ENCODE measurements at regions not wholly inside any gene's neighbourhood (a gene's known extent, or its start where the extent isn't known, plus 50 kb on each side); places are given as distances from the start of the nearest gene placed in this dataset.

DNA sequence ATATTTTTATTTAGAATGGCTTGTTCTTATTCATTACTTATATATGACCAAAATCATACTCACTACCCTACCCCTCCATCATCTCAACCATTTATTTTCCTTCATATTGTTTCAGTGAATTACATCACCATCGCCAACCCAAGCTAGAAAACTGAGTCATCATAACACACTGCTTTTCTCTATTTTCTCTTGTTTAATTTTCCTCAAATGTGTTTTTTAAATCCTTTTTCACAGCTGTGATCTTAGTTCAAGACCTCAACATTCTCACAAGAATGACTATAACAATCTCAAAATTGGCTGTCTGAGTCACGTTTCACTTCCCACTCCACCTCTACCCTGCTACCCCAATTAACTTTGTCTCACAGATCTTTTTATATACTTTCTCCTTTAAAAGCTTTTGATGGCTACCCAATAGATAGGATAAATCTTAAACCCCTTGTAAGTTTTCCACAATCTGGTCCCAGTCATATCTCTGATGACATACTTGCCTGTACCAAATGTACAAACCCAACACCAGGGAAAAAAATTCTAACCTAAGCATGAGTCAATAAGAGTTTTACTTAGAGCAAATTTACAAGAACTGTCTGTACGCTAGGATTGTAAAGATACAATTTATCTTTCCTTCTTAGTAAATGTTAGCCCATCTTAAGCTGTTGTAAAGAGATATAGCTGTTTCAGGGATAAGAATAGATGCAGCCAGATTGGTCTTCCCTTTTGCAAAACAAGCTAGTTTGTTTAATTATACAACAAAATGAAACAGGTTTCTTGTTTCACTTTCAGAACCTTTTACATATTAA, 635.1 kb upstream of the SLC39A10 start:
- no peak for DNase-seq (ENCODE audit: extremely low read depth, low read depth)

DNA sequence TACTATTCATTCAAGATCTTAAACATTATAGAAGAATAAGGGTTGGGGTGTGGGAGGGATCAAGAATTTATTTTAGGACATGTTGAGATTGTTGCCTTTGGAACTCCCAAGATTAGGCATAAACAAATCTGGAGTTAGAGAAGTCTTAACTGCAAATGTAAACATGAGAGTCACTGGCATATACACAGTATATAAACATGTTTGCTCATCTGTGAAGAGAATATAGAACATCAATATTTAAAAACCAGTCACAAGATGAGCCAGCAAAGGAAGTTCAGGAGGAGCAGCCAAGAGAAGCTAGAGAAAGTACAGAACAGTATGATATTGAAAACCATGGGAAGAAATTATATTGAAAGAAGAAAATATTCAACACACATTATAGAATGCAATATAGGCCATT, 638.6 kb upstream of the SLC39A10 start:
- no peak for DNase-seq (ENCODE audit: extremely low read depth, low read depth)

DNA sequence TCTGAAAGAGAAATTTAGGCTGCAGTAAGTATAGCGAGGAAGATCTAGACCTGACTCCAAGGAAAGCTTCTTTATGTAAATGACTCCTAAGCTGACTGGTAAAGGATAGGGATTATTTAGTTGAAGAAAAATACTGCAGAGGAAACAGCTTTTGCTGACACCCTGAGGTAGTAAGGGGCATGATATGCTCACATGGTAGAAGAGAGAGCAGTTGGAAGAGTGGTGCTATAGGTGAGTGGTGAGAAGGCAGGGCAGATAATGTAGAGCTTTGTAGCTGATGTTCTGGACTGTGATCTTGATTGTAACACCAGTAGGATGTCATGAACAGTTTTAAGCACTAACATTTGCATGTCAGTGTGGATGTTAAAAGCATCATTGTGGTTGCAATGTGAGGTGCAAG, 639.1 kb upstream of the SLC39A10 start:
- DNase-seq (ENCODE audit: extremely low read depth, low read depth) = no peak

DNA sequence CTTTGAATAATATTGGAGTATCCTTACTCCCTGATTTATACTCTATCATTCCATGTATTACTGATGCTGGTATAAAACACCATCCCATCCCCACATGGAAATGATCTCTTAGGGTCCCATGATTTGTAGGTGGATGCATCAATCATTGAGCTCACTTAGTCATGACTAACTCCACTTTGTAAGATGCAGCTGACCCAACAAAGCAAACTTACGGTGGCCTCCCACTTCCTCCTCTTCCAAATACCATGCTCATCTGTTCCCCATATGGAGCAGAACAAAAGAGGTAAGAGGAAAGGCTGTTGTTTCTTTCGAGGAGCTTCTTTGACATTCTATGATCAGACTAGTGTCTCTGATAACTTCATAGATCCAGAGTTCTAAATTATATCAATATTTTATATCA, 640.2 kb upstream of the SLC39A10 start:
- no peak for DNase-seq (ENCODE audit: extremely low read depth, low read depth)

DNA sequence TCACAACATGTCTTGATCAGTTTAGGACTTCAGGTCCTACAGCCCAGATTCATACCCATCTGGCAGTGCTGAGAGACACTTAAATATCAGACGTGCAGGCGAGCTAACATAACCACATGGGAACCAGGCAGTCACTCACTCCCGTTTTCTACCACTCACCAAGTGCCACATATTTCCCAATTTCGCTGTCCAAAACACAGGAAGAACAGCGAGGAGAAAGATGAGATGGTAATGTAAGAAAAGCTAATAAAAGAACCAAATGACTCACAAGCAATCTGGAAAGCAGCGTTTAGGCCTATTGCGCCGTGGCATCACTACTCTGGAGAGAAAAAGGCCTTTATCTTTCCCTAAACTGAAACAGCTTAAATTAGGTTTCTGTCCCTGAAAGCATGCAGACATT, 647.8 kb upstream of the SLC39A10 start:
- DNase-seq (ENCODE audit: extremely low read depth, low read depth) = peak; percentile 14

DNA sequence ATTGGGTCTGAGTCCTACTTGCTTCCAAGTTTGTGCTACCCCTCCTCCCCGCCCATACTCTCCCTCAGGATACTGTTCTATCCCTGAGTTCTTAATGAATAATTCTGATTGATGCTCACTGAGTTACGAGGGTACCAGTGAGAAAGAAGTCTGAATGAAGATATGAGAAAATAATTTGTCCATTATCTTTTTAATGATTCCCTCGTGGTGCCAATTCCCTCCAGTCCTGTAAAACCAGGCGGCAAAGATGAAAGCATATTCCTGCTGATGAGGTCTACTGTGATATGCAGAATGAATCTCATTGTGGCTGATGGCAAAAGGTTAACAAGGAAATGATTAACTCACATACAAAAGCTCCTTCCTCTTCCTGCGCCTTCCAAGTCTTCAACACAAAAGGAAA, 650.2 kb upstream of the SLC39A10 start:
- no peak for DNase-seq (ENCODE audit: extremely low read depth, low read depth)

DNA sequence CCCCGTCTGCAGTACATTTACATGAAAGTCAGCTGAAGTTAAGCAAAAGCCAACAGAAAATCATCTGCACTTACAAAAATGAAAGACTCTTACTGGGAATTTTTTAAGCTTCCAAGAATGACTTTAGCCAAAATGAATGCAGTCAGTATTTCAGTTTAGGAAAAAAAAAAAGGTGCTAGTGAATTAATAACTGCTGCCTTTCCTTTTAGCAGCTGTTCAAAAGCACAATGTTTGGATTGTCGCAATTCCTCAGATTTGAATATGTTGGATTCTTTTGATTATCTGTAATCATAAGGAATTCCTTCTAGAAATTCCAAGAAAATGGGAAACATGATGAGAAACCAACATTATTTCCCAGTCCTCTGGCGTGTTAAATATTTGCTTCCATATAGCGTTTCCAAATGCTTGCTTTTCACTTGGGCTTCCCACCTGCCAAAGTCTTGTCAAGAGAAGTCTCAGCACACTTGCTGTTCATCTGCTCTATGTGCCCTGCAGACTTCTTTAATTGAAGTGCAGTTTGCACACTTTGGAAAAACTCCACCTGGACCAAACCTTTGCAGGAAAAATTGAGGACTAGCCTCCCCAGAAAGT, 653.0 kb upstream of the SLC39A10 start:
- DNase-seq (ENCODE audit: extremely low read depth, low read depth) = no peak

DNA sequence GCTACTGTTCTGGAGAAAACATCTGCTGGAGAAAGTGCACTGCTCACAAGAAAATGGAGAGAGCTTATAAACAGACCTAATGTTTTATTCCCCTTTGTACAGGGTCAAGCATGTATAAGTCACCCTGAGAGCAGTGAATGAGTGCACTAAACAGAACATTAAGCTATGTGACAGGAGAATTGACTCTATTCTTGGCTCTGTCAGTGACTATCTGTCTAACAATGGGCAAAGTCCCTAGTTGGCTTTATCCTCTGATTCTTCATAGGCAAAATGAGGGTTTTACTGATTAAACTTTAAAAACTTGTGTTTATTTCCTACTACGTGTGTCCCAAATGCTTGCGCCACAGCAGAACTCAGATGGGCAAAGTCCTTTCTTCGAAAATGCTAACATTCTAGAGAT, 655.1 kb upstream of the SLC39A10 start:
- no peak for DNase-seq (ENCODE audit: extremely low read depth, low read depth)

DNA sequence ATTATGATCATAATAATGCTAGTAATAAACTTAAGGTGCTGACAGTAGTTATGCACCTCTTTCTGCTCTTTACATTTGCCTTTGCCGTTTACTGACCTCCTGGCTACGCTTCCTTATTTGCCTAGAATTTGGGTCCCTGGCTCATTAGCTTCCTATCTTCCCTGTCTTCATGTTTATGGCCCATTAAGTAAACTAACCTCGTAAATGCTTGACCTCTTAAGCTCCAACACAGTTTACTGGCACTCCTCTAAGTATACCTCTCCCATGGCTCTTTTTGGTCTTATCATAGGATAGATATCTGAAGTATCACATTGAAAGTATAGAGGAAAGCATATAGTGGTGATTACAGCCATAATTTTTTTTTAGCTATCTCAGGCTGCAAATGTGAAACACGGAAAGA, 657.3 kb upstream of the SLC39A10 start:
- no peak for DNase-seq (ENCODE audit: extremely low read depth, low read depth)

DNA sequence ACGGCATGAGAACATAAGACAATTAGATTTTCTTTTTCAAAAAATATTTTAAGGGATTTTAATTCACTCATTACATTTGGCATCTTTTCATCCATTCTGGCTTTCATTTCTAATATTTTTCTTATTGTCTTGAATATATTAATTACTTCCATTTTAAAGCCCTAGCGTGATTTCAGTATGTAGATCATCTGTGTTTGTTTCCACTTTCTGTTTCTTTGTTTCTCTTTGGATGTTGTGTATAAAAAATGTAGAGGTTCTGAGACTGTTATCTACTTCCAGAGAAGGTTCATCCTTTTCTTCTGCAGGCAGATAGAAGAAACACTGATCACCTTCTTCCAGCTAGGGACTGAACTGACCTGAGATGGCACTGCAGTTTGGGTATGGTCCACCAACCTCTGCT, 664.4 kb upstream of the SLC39A10 start:
- DNase-seq (ENCODE audit: extremely low read depth, low read depth) = no peak

DNA sequence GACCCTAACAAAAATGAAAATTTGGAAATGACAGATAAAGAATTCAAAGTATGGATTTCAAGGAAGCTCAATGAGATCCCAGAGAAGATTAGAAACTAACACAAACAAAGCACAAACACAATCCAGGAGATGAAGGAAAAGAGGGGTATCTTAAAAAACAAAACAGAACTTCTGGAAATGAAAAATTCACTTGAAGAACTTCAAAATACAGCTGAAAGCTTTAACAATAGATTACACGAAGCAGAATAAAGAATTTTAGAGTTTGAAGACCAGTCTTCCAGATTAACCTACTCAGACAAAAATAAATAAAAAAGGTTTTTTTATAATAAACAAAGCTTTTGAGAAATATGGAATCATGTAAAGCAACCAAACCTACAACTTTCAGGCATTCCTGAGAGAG, 671.8 kb upstream of the SLC39A10 start:
- no peak for DNase-seq (ENCODE audit: extremely low read depth, low read depth)

DNA sequence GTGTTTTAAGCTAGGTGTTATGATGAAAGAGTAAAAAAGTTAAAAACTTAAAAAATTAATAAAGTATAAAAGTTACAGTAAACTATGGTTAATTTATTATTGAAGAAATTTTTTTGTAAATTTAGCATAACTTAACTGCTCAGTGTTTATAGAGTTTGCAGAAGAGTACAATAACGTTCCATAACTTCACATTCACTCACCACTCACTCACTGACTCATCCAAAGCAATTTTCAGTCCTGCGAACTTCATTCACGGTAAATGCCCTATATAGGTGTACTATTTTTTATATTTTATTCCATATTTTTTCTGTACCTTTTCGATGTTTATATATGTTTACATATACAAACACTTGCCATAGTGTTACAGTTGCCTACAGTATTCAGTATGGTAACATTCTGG, 694.8 kb upstream of the SLC39A10 start:
- no peak for DNase-seq (ENCODE audit: extremely low read depth, low read depth)

DNA sequence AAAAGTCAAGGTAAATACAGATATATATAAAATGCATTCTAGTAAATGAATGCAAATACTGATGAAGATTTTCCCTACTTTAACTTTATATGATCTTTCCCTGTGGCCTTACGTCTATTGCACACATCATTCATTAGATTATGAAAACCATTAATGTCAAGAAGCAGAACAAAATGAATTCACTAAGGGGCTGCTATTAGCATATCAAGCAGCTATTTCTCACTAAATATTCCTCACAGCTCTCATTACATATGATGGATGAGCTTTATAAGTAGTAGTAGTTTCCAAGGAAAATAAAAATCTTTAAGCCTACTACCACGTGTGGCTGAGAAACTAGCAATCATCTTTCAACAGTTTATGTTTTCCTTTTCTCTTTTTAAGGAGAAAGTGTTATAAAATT, 702.8 kb upstream of the SLC39A10 start:
- DNase-seq (ENCODE audit: extremely low read depth, low read depth) = no peak

DNA sequence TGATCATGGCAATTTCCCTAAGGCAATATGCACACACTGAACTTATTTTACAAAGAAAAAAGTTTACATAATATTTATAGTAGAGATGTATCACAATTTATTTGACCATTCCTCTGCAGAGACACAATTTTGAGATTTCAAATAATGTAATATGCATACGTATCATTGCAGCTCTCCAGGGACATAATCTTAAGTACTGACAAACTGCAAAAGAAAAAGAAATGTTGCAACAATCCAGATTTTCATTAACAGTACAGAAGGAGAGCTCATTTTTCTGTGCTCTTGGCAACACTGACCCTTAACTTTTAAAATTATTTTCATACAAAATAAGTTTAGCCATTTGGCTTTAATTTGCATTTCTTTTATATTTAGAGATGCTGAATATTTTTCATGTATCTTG, 710.2 kb upstream of the SLC39A10 start:
- DNase-seq (ENCODE audit: extremely low read depth, low read depth) = no peak

DNA sequence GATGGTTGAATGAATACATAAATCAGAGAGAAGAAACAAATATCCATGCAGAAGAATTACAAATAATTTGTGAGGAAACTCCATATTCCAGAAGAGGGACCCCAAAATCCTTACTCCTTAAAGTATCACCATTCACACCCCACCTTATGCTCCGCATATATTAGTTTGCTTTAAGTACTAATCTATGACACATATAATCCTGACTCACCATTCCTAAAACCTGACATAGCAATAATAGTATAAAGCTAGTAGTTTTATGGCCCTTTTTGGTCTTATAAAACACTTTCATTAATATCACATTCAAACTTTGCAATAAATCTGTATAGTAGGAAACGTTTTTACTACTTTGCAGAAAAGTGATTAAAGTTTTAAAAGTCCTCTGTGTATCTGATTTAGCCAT, 719.0 kb upstream of the SLC39A10 start:
- DNase-seq (ENCODE audit: extremely low read depth, low read depth) = no peak

DNA sequence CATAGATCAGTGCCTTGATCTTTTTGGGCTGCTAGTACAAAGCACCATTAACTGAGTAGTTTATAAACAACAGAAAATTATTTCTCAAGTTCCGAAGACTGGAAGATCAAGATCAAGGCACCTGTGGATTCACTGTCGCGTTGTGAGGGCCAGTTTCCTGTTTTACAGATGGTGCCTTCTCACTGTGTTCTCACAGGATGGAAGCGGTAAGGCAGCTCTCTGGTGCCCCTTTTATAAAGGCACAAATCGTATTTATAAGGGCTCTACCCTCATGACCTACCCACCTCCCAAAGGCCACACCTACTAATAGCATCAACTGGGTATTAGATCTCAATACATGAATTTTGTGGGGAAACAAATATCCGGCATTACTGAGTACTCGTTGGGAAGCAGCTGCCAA, 729.5 kb upstream of the SLC39A10 start:
- no peak for DNase-seq (ENCODE audit: extremely low read depth, low read depth)

DNA sequence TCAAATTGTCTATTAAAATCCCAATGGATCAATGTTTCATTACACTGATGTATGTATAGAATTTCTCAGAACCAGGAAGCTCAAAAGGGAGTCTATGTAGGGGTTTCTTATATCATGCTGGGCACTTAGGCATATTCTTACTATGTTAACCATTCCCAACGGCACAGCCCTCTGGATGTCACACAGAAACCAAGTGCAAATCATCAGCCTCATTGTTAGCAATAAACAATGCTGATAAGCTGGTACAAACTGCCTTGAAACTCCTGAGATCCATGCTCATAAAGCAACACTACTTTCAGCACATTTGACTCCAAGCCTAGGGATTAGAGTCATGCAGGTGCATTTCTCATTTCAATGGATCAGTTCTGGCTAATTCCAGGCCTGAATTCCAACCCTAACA, 730.2 kb upstream of the SLC39A10 start:
- DNase-seq (ENCODE audit: extremely low read depth, low read depth) = no peak

DNA sequence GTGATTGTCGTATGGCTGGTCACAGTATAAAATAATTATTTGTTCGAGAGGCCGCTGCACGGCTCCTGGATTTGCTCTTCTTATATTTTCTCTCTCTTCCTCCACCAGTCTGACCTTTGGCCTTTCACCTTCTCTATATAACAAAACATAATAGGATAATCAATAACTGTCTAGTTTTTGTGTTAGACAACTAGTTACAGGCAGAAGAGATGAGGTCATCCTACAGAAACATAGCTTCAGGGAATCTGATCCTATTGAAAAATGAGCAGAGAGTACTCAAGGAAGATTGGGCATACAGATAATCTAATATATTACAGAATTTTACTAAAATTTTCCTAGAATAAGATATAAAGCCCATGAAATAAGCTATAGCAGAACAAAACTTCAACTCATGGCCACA, 731.3 kb upstream of the SLC39A10 start:
- no peak for DNase-seq (ENCODE audit: extremely low read depth, low read depth)

DNA sequence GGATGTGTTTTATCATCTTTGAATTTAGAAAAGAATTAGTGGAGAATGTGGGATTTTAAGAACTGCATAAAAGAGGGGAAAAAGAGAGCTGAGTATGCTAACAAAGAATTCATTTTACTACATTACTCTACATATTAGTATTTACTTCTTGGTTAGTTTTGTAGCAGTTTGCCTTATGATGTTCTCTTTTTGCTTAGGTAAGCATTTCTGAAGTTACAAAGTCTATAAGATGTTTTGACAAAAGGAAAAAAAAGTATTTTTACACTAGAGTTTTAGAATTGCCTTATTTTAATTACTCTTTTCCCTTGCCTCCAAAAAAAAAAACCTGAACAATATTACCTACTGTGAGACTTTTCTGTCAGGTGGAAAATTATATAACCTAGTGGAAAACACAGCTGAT, 739.5 kb upstream of the SLC39A10 start:
- DNase-seq (ENCODE audit: extremely low read depth, low read depth) = no peak

DNA sequence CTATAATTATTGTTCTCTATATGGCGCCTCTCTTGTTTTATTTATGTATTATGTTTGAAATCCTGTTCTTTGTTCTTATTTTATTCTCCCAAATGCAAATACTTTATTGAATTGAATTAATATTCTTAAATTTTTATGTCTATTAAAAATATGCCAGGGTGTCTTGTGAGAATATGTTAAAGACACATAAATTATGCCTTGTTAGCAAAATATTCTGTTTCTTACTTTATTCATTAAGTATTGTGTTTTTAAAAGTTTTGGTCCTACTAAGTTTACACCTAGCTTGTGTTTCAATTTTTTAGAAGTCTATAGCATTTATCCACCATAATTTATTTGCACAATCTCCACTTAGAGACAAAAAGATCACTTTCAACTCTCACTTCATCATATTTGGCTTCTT, 741.5 kb upstream of the SLC39A10 start:
- DNase-seq (ENCODE audit: extremely low read depth, low read depth) = no peak

DNA sequence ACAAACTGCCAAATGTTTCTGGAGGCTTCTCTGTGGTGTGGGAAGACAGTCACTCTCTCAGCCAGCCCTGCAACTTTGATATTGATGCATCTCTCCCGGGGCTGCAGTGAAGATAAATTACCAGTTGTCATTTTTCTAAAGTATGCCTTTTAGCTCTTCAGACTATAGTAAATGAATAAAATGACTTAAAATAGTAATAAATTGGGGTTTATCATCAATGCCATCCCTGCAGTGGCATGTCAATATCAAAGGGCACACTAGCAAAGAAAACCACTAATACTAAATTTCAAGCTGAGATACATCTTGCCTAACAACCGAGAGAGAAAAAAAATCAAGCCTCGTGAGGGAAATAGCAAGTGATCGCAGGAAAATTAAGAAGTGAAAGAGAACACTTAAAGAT, 749.5 kb upstream of the SLC39A10 start:
- no peak for DNase-seq (ENCODE audit: extremely low read depth, low read depth)

DNA sequence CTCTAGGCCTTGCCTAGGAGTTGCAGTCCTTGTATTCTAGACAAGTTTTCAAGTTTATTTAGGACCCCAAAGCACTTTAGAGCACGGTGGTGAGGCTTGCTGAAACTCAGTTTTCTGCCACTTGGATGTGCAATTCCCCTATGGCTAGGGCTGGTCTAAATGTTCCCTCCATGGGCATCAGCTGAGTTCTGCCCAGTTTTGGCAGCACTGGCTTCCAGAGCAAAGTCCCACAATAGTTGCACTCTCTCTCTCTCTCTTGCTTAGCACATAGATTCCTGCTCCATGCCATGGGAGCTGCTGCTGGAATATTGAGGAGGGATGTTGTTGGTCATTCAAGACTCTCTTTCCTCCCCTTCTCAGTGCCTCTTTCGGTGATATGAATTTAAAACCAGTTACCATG, 760.2 kb upstream of the SLC39A10 start:
- DNase-seq (ENCODE audit: extremely low read depth, low read depth) = no peak

DNA sequence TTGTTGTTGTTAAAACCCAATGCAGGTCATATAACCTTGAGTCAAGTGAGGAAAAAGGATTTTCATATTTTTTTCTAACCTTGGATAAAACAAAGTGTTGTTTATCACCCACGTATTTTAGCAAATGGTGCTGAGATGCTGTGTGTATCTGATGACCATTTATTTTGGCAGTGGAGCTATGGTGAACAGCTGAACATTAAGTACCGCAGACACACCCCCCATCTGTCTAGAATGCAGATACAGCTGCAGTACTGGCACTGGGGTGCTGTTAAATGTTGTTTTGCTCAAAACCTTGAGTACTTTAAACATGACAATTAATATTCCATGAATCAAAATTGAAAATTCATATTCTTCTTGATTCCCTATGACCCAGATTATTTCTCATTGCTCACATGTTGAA, 773.3 kb upstream of the SLC39A10 start:
- no peak for DNase-seq (ENCODE audit: extremely low read depth, low read depth)

Measured in NCI-H460 (cell line).